ENCODE measurements at regions not wholly inside any gene's neighbourhood (a gene's known extent, or its start where the extent isn't known, plus 50 kb on each side); places are given as distances from the start of the nearest gene placed in this dataset.

DNA sequence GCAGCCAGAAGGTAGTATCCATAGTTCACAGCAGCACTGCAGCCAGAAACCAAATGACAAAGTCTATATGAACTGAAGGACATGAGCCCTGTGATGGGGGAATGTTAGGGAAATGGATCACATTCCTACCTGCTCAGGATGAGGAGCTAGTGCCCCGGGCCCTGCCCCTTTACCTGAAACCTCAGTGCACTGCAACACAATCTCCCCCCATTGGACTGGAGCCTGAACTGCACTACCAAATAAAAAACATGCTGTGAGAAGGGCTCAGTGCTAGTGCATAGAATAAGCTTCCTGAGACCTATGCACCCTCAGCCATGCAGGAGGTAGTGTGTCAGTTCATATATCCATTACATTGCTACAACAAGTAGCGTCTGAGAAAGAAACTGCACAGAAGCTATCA is 477.8 kb downstream of the HACE1 start:
- TF ChIP-seq, protein P1, sequence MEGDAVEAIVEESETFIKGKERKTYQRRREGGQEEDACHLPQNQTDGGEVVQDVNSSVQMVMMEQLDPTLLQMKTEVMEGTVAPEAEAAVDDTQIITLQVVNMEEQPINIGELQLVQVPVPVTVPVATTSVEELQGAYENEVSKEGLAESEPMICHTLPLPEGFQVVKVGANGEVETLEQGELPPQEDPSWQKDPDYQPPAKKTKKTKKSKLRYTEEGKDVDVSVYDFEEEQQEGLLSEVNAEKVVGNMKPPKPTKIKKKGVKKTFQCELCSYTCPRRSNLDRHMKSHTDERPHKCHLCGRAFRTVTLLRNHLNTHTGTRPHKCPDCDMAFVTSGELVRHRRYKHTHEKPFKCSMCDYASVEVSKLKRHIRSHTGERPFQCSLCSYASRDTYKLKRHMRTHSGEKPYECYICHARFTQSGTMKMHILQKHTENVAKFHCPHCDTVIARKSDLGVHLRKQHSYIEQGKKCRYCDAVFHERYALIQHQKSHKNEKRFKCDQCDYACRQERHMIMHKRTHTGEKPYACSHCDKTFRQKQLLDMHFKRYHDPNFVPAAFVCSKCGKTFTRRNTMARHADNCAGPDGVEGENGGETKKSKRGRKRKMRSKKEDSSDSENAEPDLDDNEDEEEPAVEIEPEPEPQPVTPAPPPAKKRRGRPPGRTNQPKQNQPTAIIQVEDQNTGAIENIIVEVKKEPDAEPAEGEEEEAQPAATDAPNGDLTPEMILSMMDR (IDR thresholded peaks at IDR 0.05): no peak
- TF ChIP-seq ZFX (IDR thresholded peaks at IDR 0.05; ENCODE audit: borderline replicate concordance): no peak

All from 22Rv1 (cell line).